HCT116 (cell line): ENCODE measurements at regions not wholly inside any gene's neighbourhood (a gene's known extent, or its start where the extent isn't known, plus 50 kb on each side); places are given as distances from the start of the nearest gene placed in this dataset.

ENCODE experiments used
- ATAC-seq: fragments of 200-7000 bp; cut with Tn5 transposase; 2 replicates; pipeline ENCODE4 v1.9.1; 2020; ENCODE audit warnings: mild to moderate bottlenecking, moderate library complexity
- BruUV-seq: library from RNA; stranded (reverse); fragments of 400-500 nt; replicated peaks from 2 replicates; lab custom pipeline; 2021; lab: Mats Ljungman, UMichigan
- CTCF ChIA-PET: fragments of 300-600 bp; sonication (Branson Sonifier 250); formaldehyde crosslinking; loops from one replicate; lab custom pipeline; 2021; ENCODE audit warnings: antibody characterized with exemption; lab: Charles Lee
- POLR2A ChIA-PET: fragments of 300-600, 350-600 bp; sonication (Branson Sonifier 250); formaldehyde crosslinking; loops from one replicate; lab custom pipeline; 2021; ENCODE audit warnings: antibody characterized with exemption; lab: Charles Lee
- RAD21 ChIA-PET, 2 experiments: fragments of 300-600 bp; sonication (Branson Sonifier 250); formaldehyde crosslinking; loops; one replicate each; lab custom pipeline; 2023; ENCODE audit warnings: low total read pairs in 2 of 2; ENCODE audit not compliant: uncharacterized antibody in 2 of 2, unreplicated experiment in 2 of 2, low non-redundant PET in 1 of 2; lab: Charles Lee
- DNase-seq: peaks from one replicate; pipeline ENCODE4 v3.0.0-alpha.2; 2010; ENCODE audit warnings: low read depth, low spot score
- H2AFZ ChIP-seq: fragments of 200-600 bp; shearing (Covaris generic), sonication (generic); 2 replicates; pipeline ENCODE4 v1.6.1; 2017; ENCODE audit warnings: low read depth, mixed run types, mixed read lengths, antibody characterized with exemption, low read length; ENCODE audit not compliant: poor library complexity, severe bottlenecking
- H3K27ac ChIP-seq: 2 replicates; pipeline ENCODE4 v1.5.1; 2012; ENCODE audit warnings: low read depth, low read length
- H3K27me3 ChIP-seq: fragments of 200-600 bp; sonication (generic); 2 replicates; pipeline ENCODE4 v1.6.1; 2016; ENCODE audit warnings: mixed run types, low read length, mixed read lengths; ENCODE audit not compliant: insufficient read depth
- H3K36me3 ChIP-seq, 2 experiments: fragments of 200-500 bp in 1 of 2; fragments of 200-600 bp in 1 of 2; sonication (Bioruptor generic) in 1 of 2; sonication (generic) in 1 of 2; 2 replicates each; pipeline versions ENCODE4 v1.5.1 to v1.6.1; 2014 to 2016; ENCODE audit warnings: low read length in 2 of 2, inconsistent platforms in 1 of 2, mixed read lengths in 1 of 2, mixed run types in 1 of 2; ENCODE audit not compliant: insufficient read depth in 2 of 2, control insufficient read depth in 1 of 2
- H3K4me1 ChIP-seq, 2 experiments: fragments of 200-600 bp in 1 of 2; sonication (generic) in 1 of 2; 2 replicates each; pipeline versions ENCODE4 v1.5.1 to v1.6.1; 2012 to 2017; ENCODE audit warnings: low read length in 2 of 2, inconsistent platforms in 1 of 2, mild to moderate bottlenecking in 1 of 2, mixed read lengths in 1 of 2, mixed run types in 1 of 2, moderate library complexity in 1 of 2; ENCODE audit not compliant: insufficient read depth in 2 of 2, control insufficient read depth in 1 of 2
- H3K4me2 ChIP-seq: fragments of 200-600 bp; sonication (generic); 2 replicates; pipeline ENCODE4 v1.6.1; 2017; ENCODE audit warnings: mixed run types, low read length, mixed read lengths
- H3K4me3 ChIP-seq, 2 experiments: fragments of 200-600 bp in 1 of 2; sonication (generic) in 1 of 2; replicated peaks in 1 of 2; 2 replicates each; pipeline ENCODE4 v1.5.1; 2011 to 2016; ENCODE audit warnings: low read length in 2 of 2, control low read depth in 1 of 2, low read depth in 1 of 2, mild to moderate bottlenecking in 1 of 2, mixed read lengths in 1 of 2, mixed run types in 1 of 2
- H3K79me2 ChIP-seq: fragments of 200-600 bp; sonication (generic); 2 replicates; pipeline ENCODE4 v1.6.1; 2017; ENCODE audit warnings: mild to moderate bottlenecking, mixed run types, low read length, moderate library complexity, mixed read lengths; ENCODE audit not compliant: insufficient read depth
- H3K9ac ChIP-seq: fragments of 200-600 bp; sonication (generic); 2 replicates; pipeline ENCODE4 v1.6.1; 2016; ENCODE audit warnings: low read length, mixed read lengths
- H3K9me2 ChIP-seq: fragments of 200-600 bp; sonication (generic), shearing (Covaris generic); 2 replicates; pipeline ENCODE4 v1.6.1; 2017; ENCODE audit warnings: mixed run types, mild to moderate bottlenecking, moderate library complexity; ENCODE audit not compliant: insufficient read depth
- H3K9me3 ChIP-seq, 2 experiments: fragments of 200-500 bp in 1 of 2; fragments of 200-600 bp in 1 of 2; sonication (Bioruptor generic) in 1 of 2; sonication (generic) in 1 of 2; 2 replicates each; pipeline ENCODE4 v1.6.1; 2014 to 2017; ENCODE audit warnings: low read length in 2 of 2, mixed read lengths in 2 of 2, inconsistent platforms in 1 of 2, low read depth in 1 of 2, mild to moderate bottlenecking in 1 of 2, mixed run types in 1 of 2, moderate library complexity in 1 of 2; ENCODE audit not compliant: control insufficient read depth in 1 of 2, insufficient read depth in 1 of 2
- H4K20me1 ChIP-seq: fragments of 200-600 bp; sonication (generic), shearing (Covaris generic); 2 replicates; pipeline ENCODE4 v1.6.1; 2017; ENCODE audit warnings: mixed run types, mild to moderate bottlenecking, moderate library complexity; ENCODE audit not compliant: insufficient read depth
- ELF1 ChIP-seq: IDR thresholded peaks from 2 replicates; pipeline ENCODE4 v1.6.1; 2012; ENCODE audit warnings: low read depth, borderline replicate concordance
- EZH2phosphoT487 ChIP-seq: fragments of 200-600 bp; IDR thresholded peaks from 2 replicates; pipeline ENCODE4 v1.6.1; 2018; ENCODE audit warnings: antibody characterized with exemption, borderline replicate concordance
- FOSL1 ChIP-seq: IDR thresholded peaks from 2 replicates; pipeline ENCODE4 v1.6.1; 2012; ENCODE audit warnings: low read depth
- POLR2A ChIP-seq: IDR thresholded peaks from 2 replicates; pipeline ENCODE4 v1.7.0; 2011; ENCODE audit warnings: borderline replicate concordance; ENCODE audit not compliant: insufficient read depth, insufficient read length; ENCODE audit errors: extremely low read depth
- POLR2AphosphoS5 ChIP-seq: IDR thresholded peaks from 2 replicates; pipeline ENCODE4 v1.6.1; 2011; ENCODE audit warnings: mild to moderate bottlenecking, low read depth, low read length, moderate library complexity
- RAD21 ChIP-seq: IDR thresholded peaks from 2 replicates; pipeline ENCODE4 v1.6.1; 2012; ENCODE audit warnings: low read depth, mild to moderate bottlenecking
- REST ChIP-seq: IDR thresholded peaks from 2 replicates; pipeline ENCODE4 v1.6.1; 2012; ENCODE audit warnings: low read depth
- SIN3A ChIP-seq: IDR thresholded peaks from 2 replicates; pipeline ENCODE4 v1.6.1; 2012; ENCODE audit warnings: low read depth
- SRF ChIP-seq: IDR thresholded peaks from 2 replicates; pipeline ENCODE4 v1.6.1; 2012; ENCODE audit warnings: low read depth
- TCF7L2 ChIP-seq: IDR thresholded peaks from 2 replicates; pipeline ENCODE4 v1.7.0; 2011; ENCODE audit warnings: borderline replicate concordance, inconsistent platforms; ENCODE audit not compliant: insufficient read depth, insufficient read length; ENCODE audit errors: extremely low read depth
- YY1 ChIP-seq: IDR thresholded peaks from 2 replicates; pipeline ENCODE4 v1.6.1; 2011; ENCODE audit warnings: low read length, low read depth, moderate library complexity, mild to moderate bottlenecking; ENCODE audit not compliant: insufficient replicate concordance; ENCODE audit errors: extremely low read depth
- ZNF274 ChIP-seq: fragments of 200-500 bp; sonication (Bioruptor generic); IDR thresholded peaks from 2 replicates; pipeline ENCODE4 v1.6.1; 2014; ENCODE audit warnings: mild to moderate bottlenecking, low read depth, low read length, inconsistent platforms
- intact Hi-C: fragments of 100-400 bp; cut with micrococcal nuclease; formaldehyde crosslinking; loops from 2 replicates; pipeline ENCODE4 v1.10.0; 2022

GRCh38 chr13:74322562-74322961 lies 188.4 kb upstream of the KLF12 start:
- Histone ChIP-seq H3K4me1 (no peaks in the 10 kb centered on the region), H3K4me3 (no peak overlapping the region), H4K20me1 (no peaks in the 10 kb centered on the region), H3K9me3 (no peaks in the 10 kb centered on the region), H3K9ac (no peak overlapping the region), H3K36me3 (no peaks in the 10 kb centered on the region), H3K27me3 (no peaks in the 10 kb centered on the region), H3K79me2 (no peaks in the 10 kb centered on the region), H3K4me2 (no peak overlapping the region), H3K9me2 (no peaks in the 10 kb centered on the region), H3K27ac (no peak overlapping the region), H2AFZ (no peak overlapping the region)
- ChIA-PET POLR2A (no interaction called here), RAD21 (no interaction called here), CTCF (no interaction called here)
- ATAC-seq: no peak
- intact Hi-C loops: no loop called here
- no TSS peak for BruUV-seq
- no peak for DNase-seq
- TF ChIP-seq POLR2AphosphoS5: no peak
- TF ChIP-seq ELF1: no peak
- no peak for TF ChIP-seq SRF
- TF ChIP-seq REST: no peak
- TF ChIP-seq FOSL1: no peak
- TF ChIP-seq SIN3A: no peak
- no peak for TF ChIP-seq TCF7L2
- TF ChIP-seq ZNF274: no peak
- TF ChIP-seq RAD21: no peak
- TF ChIP-seq POLR2A: no peak
- TF ChIP-seq YY1: no peak
- TF ChIP-seq EZH2phosphoT487: no peak
